ENCODE measurements at regions not wholly inside any gene's neighbourhood (a gene's known extent, or its start where the extent isn't known, plus 50 kb on each side); places are given as distances from the start of the nearest gene placed in this dataset.

GRCh38 chr14:54206516-54206915 lies 190.3 kb upstream of the CDKN3 start:
- no peaks in the 10 kb centered on the region for H3K79me2 ChIP-seq (ENCODE audit: control insufficient read depth in 1 of 2, insufficient read depth in 2 of 2, low read length in 2 of 2)
- DNase-seq (ENCODE audit: low read depth in 1 of 2, low spot score in 2 of 2) (no peak), FAIRE-seq (no peak)
- no peak overlapping the region for H3K4ac ChIP-seq (replicated peaks; ENCODE audit: insufficient read length, low read depth, low read length)
- 93% methylated on average over 1 of the region's 1 CpG; no CpG with 5 or more reads in 1 of the 2 experiments for WGBS, 2 experiments (ENCODE audit: extremely low coverage in 1 of 2, insufficient coverage in 1 of 2, insufficient read length in 1 of 2, insufficient replicate concordance in 2 of 2, low coverage in 1 of 2, low lambda C conversion rate in 2 of 2, missing lambda C conversion rate in 1 of 2)
- no peak overlapping the region for H2BK15ac ChIP-seq (ENCODE audit: low read length)
- H2BK12ac ChIP-seq (ENCODE audit: low read depth, low read length), result no peak overlapping the region
- H4K20me1 ChIP-seq (replicated peaks in 1 of 2; ENCODE audit: control insufficient read depth in 1 of 2, insufficient read depth in 2 of 2, low read length in 2 of 2), result no peaks in the 10 kb centered on the region
- POLR2A ChIA-PET (ENCODE audit: partially characterized antibody), result no interaction called here
- no peak overlapping the region for H3K9ac ChIP-seq (replicated peaks in 1 of 4; ENCODE audit: extremely low read depth in 1 of 4, low read depth in 3 of 4, low read length in 3 of 4)
- no peak overlapping the region for H2BK120ac ChIP-seq (replicated peaks; ENCODE audit: low read depth, low read length)
- H3K4me3 ChIP-seq (ENCODE audit: extremely low read depth in 1 of 4, insufficient read depth in 2 of 4, low read depth in 3 of 4, low read length in 4 of 4), result no peak overlapping the region
- no peak overlapping the region for H3K27ac ChIP-seq (ENCODE audit: low read depth, low read length)
- H4K8ac ChIP-seq (ENCODE audit: extremely low read depth, insufficient read depth, low read length), result no peak overlapping the region
- H3K23me2 ChIP-seq (ENCODE audit: low read depth, low read length), result no peaks in the 10 kb centered on the region; the same call in 1 of the 2 replicates
- no peak overlapping the region for H3K4me2 ChIP-seq (ENCODE audit: insufficient read depth in 1 of 2, low read depth in 2 of 2, low read length in 2 of 2)
- peaks cover 9 to 11% of the 10 kb centered on the region in 2 experiments; a peak in 2 of 4 replicates for H3K9me3 ChIP-seq (ENCODE audit: insufficient read depth in 2 of 2, low read depth in 1 of 2, low read length in 1 of 2)
- no peak overlapping the region for H3K23ac ChIP-seq (ENCODE audit: insufficient read length)
- TF ChIP-seq TBP (IDR thresholded peaks at IDR 0.05; ENCODE audit: low read depth, low read length) (no peak), CTCF (IDR thresholded peaks at IDR 0.05; ENCODE audit: control extremely low read depth in 1 of 3, insufficient read depth in 1 of 3, low read depth in 1 of 3, low read length in 3 of 3) (no peak), SRF (IDR thresholded peaks at IDR 0.05; ENCODE audit: low read depth, low read length) (no peak), BACH1 (IDR thresholded peaks at IDR 0.05; ENCODE audit: low read length) (no peak), RFX5 (IDR thresholded peaks at IDR 0.05; ENCODE audit: borderline replicate concordance, low read depth, low read length) (no peak), TAF7 (optimal IDR thresholded peaks at IDR 0.05; ENCODE audit: borderline replicate concordance, low read depth, low read length) (no peak)
- no peaks in the 10 kb centered on the region; a peak in 1 of 8 replicates for H3K36me3 ChIP-seq (ENCODE audit: control insufficient read depth in 2 of 4, insufficient read depth in 4 of 4, low read length in 3 of 4)
- H4K91ac ChIP-seq (replicated peaks; ENCODE audit: insufficient read length, low read length), result no peak overlapping the region
- H3K79me1 ChIP-seq (ENCODE audit: low read depth, low read length), result no peaks in the 10 kb centered on the region
- no peak overlapping the region for H3K14ac ChIP-seq (ENCODE audit: insufficient read length)
- no peaks in the 10 kb centered on the region for H3K27me3 ChIP-seq (replicated peaks in 1 of 4; ENCODE audit: control insufficient read depth in 3 of 4, extremely low read depth in 1 of 4, insufficient read depth in 3 of 4, low read length in 3 of 4)
- H2BK5ac ChIP-seq (ENCODE audit: low read depth, low read length), result no peak overlapping the region
- H2AK5ac ChIP-seq (ENCODE audit: low read depth, low read length), result no peak overlapping the region
- H3K18ac ChIP-seq (ENCODE audit: extremely low read depth, low read length), result no peak overlapping the region
- no peaks in the 10 kb centered on the region for H3K4me1 ChIP-seq (replicated peaks in 1 of 4; ENCODE audit: control insufficient read depth in 3 of 4, insufficient read depth in 4 of 4, low read length in 3 of 4)
- H4K5ac ChIP-seq (ENCODE audit: insufficient read length, low read depth, low read length), result no peak overlapping the region
- H2AFZ ChIP-seq (ENCODE audit: low read length), result no peak overlapping the region
- no peak overlapping the region for H2BK20ac ChIP-seq (ENCODE audit: low read length)
- CTCF ChIA-PET (ENCODE audit: partially characterized antibody), result interaction anchor here (0.6 to 1.8 kb wide), 7 partner anchors 14 to 377 kb away, joined by 3 to 6 read pairs (median 3); no protein-coding TSS in a partner anchor
- no peak overlapping the region for H3K56ac ChIP-seq (replicated peaks; ENCODE audit: insufficient read length, low read depth, low read length)
